GM11168 (cell line): ENCODE measurements at regions not wholly inside any gene's neighbourhood (a gene's known extent, or its start where the extent isn't known, plus 50 kb on each side); places are given as distances from the start of the nearest gene placed in this dataset.

Experiments used
- in situ Hi-C: fragments of 300-500 bp; cut with MboI; formaldehyde crosslinking; loops from one replicate; pipeline ENCODE4 v1.12.0; 2022; ENCODE audit warnings: low sequenced_read_pairs; ENCODE audit not compliant: unreplicated experiment

GRCh38 chr14:96978525-96979272 is 181.5 kb downstream of the VRK1 start:
- in situ Hi-C loops: no loop called here

DNA sequence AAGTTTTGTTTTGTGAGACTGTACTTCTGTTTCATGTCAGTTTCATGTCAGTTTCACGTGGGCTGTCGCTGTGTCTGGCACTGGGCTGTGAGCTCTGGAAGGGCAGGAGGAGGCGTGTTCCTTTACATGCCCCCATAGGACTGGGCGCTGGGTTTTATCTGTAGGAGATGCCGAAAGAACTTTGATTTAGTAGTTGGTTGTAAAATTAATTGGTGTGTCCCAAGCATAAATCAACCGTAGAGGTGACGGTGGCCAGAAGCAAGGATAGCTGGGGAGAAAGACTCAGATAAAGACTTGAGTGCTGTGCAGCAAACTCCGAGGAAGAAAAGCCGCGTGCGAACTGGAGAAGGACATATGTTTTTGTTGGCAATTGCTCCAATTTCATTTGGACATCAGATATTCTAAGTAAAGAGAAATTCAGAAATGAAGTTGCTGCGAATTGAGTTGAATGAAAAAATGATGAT is 182.5 kb downstream of the VRK1 start:
- in situ Hi-C loops: no loop called here

DNA sequence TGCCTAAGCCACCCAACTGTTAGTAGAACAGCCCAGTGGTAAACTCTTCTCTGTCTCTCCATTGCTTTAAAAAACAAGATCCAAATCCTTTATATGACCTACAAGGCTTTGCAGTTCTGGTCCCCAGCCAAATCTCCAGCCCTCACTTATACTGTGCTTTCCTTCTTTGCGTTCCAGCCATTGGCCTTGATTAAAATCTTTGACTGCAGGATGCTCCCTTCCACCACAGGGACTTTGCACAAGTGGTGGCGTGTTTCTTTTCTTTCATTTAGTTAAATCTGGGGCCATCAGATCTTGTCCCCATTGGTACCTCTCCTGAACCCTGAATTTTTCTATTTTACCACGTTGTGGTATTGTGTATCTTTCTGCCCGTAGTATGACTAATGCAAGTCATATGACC is 183.7 kb downstream of the VRK1 start:
- in situ Hi-C loops: no loop called here

GRCh38 chr14:96986256-96987085 is 189.3 kb downstream of the VRK1 start:
- in situ Hi-C loops: no loop called here

GRCh38 chr14:96987086-96987474 is 189.9 kb downstream of the VRK1 start:
- in situ Hi-C loops: no loop called here

DNA sequence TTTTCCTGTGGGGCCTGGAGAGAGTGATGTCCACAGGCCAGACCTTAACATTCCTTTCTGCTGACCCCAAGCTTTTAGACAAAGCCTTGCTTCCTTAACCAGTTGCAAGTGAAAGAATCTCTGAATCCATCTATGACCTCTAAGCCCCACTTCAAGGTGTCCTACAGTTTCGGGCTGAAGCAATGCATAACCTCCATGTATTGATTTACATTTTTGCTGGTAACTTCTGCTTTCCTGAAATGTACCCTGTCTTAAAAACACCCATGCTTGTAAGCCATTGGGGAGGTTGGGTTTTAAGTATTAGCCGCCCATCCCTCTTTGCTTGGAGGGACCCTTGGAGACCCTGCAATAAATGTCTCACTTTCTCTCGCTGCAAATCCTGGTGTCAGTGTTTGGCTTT is 190.6 kb downstream of the VRK1 start:
- in situ Hi-C loops: no loop called here

DNA sequence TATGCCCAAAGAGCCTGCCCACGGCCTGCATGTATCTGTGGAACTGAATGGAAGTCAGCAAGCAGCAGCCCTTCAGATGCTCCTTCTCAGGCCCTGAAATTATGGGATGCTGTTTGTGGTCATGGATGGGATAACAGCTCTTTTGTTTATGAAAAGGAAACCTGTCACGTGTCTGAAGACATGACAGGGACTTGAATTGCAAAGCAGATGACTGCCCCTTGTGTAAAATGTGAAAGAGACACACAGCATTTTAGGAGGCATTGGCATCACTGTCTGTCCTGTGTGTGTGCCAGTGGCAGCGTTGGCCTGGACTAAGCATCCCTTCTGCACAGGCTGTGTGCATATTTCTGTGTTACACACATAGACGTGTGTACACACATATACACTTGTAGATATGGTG is 192.1 kb downstream of the VRK1 start:
- in situ Hi-C loops: no loop called here

- in situ Hi-C loops: no loop called here
Observed at GRCh38 chr14:96991226-96991625, 194.0 kb downstream of the VRK1 start.

- in situ Hi-C loops: no loop called here
Observed at GRCh38 chr14:96994999-96995398, 197.8 kb downstream of the VRK1 start.

DNA sequence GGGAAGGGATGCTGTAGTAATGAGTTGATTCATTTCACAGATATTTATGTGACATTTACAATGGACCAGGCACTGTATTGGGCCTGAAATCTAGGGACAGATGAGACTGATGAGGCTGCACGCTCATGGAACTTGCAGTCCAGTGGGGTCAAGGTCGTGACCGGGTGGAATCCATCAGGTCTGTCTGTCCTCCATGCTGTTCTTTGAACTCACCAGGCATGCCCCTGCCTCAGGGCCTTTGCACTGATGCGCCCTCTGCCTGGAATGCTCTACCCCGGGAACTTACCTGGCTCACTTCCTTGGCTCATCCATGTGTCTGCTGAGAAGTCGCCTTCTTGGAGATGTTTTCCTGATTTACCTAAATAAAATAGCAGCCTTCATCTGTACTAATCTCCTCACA is 200.1 kb downstream of the VRK1 start:
- in situ Hi-C loops: no loop called here

GRCh38 chr14:96997996-96998395 is 200.8 kb downstream of the VRK1 start:
- in situ Hi-C loops: no loop called here

- in situ Hi-C loops: no loop called here
Observed at GRCh38 chr14:96999654-97000155, 202.5 kb downstream of the VRK1 start.

DNA sequence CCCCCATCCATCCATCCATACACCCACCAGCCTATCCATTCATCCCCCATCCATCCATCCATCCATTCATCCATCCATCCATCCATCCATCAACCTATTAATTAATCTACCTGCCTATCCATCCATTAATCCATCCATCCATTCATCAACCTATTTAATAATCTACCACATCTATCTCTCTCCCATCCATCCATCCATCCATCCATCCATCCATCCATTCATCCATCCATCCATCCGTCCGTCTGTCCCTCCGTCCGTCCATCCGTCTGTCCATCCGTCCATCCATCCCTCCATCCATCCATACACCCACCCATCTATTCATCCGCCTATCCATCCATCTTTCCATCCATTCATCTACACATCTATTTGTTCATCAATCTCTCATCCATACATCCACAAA is 205.3 kb downstream of the VRK1 start:
- in situ Hi-C loops: no loop called here

DNA sequence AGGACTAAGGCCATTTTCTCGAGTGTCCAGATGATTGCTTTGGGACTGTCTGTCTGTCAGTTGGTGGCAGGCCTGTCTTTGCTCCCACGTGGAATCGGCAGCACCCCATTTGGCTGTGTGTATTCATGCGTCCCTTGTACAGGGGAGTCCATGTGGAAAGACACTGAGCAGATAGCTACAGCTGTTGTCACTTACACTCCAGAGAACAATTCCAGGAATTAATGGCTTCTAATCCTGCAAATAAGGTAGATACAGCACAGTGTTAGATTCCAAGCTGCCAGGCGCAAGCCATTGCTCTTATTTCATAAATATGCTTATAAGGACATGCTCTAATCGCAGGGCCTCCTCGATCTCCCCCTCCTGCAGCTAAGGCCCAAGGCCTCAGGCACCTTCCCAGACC is 208.8 kb downstream of the VRK1 start:
- in situ Hi-C loops: no loop called here

DNA sequence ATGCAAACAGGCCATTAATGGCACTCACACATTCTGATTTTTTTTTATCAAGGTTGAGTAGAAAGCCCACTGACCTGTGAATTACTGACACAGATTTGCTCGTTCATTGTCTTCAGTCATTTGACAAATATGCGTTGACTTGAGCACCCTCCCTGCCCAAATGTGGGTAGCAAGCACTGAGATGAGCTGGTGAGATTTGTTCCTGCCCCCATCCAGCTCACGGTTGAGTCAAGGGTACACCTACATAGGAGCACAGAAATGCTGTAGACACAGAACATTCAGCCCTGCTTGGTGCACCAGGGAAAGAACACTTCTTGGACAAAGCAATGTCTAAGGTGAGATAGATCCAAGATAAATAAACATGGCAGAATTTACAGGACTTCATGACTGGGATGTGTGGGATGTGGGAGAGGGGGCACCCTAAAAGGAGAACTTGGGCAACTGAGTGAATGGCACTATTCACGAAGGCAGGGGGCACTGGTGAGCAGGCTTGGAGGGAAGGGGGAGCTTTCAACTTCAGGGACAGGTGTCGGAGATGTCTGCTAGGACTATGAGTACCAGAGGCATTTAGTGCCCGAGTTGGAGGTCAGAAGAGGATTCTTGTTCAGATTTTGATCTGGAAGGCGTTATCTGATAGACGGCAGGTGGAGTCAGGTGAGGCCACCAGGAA is 213.4 kb downstream of the VRK1 start:
- in situ Hi-C loops: no loop called here

DNA sequence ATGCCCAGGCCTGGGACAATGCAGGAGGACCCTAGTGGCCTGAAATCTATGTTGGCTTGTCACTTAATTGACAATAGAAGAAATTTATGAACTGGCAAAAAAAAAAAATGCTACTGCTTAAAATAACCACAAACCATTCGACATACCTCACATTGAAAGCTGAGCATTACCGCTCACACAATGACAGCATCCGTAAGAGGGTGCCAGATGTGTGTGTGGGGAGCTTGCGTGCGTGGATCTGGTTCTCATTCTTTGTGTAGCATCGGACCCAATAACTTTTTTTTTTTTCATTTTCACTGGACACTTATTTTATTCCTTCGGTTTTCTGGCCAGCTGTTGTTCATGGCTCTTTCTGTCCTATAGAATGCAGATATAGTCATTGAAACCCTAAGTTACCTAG is 216.7 kb downstream of the VRK1 start:
- in situ Hi-C loops: no loop called here

- in situ Hi-C loops: no loop called here
Observed at GRCh38 chr14:97021001-97021400, 223.8 kb downstream of the VRK1 start.

- in situ Hi-C loops: no loop called here
Observed at GRCh38 chr14:97021571-97022168, 224.5 kb downstream of the VRK1 start.

- in situ Hi-C loops: no loop called here
Observed at GRCh38 chr14:97022741-97023140, 225.6 kb downstream of the VRK1 start.

DNA sequence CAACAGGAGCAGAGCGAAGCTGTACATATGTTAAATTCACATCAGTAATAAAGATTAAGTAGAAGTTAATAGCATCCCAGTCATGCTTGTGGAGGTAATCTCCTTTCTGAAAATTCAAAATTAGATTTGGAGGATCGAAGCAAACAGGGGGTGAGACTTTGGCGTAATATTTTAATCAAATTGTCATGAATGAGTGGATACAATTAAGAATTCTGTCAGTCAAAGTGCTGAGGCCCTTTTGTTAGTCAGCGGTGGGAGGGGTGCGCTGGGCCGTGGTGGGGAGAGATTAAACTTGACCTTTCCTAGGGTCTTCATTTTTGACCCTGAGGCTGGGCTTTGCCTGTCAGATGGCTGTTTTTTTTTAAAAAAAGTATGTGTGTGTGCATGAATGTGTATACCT is 226.7 kb downstream of the VRK1 start:
- in situ Hi-C loops: no loop called here

GRCh38 chr14:97024300-97024699 is 227.1 kb downstream of the VRK1 start:
- in situ Hi-C loops: no loop called here
